IMR-90 (cell line): ENCODE measurements at regions not wholly inside any gene's neighbourhood (a gene's known extent, or its start where the extent isn't known, plus 50 kb on each side); places are given as distances from the start of the nearest gene placed in this dataset.

ENCODE experiments used
- ATAC-seq: fragments of 200-7000 bp; cut with Tn5 transposase; 2 replicates; pipeline ENCODE4 v1.9.1; 2020; ENCODE audit warnings: low read depth, mild to moderate bottlenecking, moderate library complexity
- BruUV-seq: library from RNA; stranded (reverse); fragments of 400-500 nt; replicated peaks from 2 replicates; lab custom pipeline; 2021; lab: Mats Ljungman, UMichigan
- CTCF ChIA-PET: fragments of 300-600 bp; formaldehyde crosslinking; extraction: SDS; loops from one replicate; lab custom pipeline; 2021; ENCODE audit warnings: antibody characterized with exemption; lab: Yijun Ruan, JAX
- POLR2A ChIA-PET: fragments of 300-600 bp; sonication (Branson Sonifier 250); formaldehyde crosslinking; loops from one replicate; lab custom pipeline; 2022; ENCODE audit warnings: antibody characterized with exemption; ENCODE audit not compliant: unreplicated experiment; lab: Charles Lee
- DNase-seq: peaks from one replicate; pipeline ENCODE4 v3.0.0; 2013
- H2AFZ ChIP-seq: replicated peaks from 2 replicates; pipeline ENCODE3; 2013; ENCODE audit warnings: low read length, mild to moderate bottlenecking; ENCODE audit not compliant: poor library complexity
- H2AK5ac ChIP-seq: 2 replicates; pipeline ENCODE4 v1.6.1; 2013; ENCODE audit warnings: low read depth, low read length, inconsistent platforms
- H2AK9ac ChIP-seq: replicated peaks from 2 replicates; pipeline ENCODE3; 2013; ENCODE audit warnings: mild to moderate bottlenecking, low read depth, low read length, moderate library complexity; ENCODE audit not compliant: poor library complexity
- H2BK120ac ChIP-seq: 2 replicates; pipeline ENCODE4 v1.6.1; 2013; ENCODE audit warnings: low read depth, low read length, inconsistent platforms
- H2BK15ac ChIP-seq: 3 replicates; pipeline ENCODE4 v1.6.1; 2013; ENCODE audit warnings: low read depth, low read length, inconsistent platforms
- H2BK20ac ChIP-seq: 2 replicates; pipeline ENCODE4 v1.6.1; 2013; ENCODE audit warnings: low read depth, mild to moderate bottlenecking, inconsistent platforms, low read length, moderate library complexity
- H2BK5ac ChIP-seq: 2 replicates; pipeline ENCODE4 v1.6.1; 2013; ENCODE audit warnings: mild to moderate bottlenecking, low read depth, low read length, inconsistent platforms; ENCODE audit not compliant: poor library complexity, severe bottlenecking
- H3K14ac ChIP-seq: replicated peaks from 2 replicates; pipeline ENCODE4 v1.6.1; 2013; ENCODE audit warnings: low read depth, low read length, inconsistent platforms
- H3K18ac ChIP-seq: 2 replicates; pipeline ENCODE4 v1.6.1; 2013; ENCODE audit warnings: low read depth, low read length, control low read depth
- H3K23ac ChIP-seq: 2 replicates; pipeline ENCODE4 v1.6.1; 2013; ENCODE audit warnings: low read depth, low read length, inconsistent platforms
- H3K27ac ChIP-seq: 2 replicates; pipeline ENCODE4 v1.5.1; 2013; ENCODE audit warnings: mild to moderate bottlenecking, control low read depth, low read length; ENCODE audit not compliant: insufficient read depth
- H3K27me3 ChIP-seq: 2 replicates; pipeline ENCODE4 v1.6.1; 2013; ENCODE audit warnings: low read length; ENCODE audit not compliant: control insufficient read depth, insufficient read depth
- H3K36me3 ChIP-seq: 2 replicates; pipeline ENCODE4 v1.6.1; 2013; ENCODE audit warnings: low read length, mixed read lengths; ENCODE audit not compliant: control insufficient read depth, insufficient read depth
- H3K4ac ChIP-seq: 2 replicates; pipeline ENCODE4 v1.6.1; 2013; ENCODE audit warnings: low read depth, low read length, inconsistent platforms
- H3K4me1 ChIP-seq: 2 replicates; pipeline ENCODE4 v1.6.1; 2013; ENCODE audit warnings: low read length, mixed read lengths; ENCODE audit not compliant: control insufficient read depth, insufficient read depth
- H3K4me2 ChIP-seq: 2 replicates; pipeline ENCODE4 v1.6.1; 2013; ENCODE audit warnings: low read depth, mild to moderate bottlenecking, control low read depth, low read length, moderate library complexity
- H3K4me3 ChIP-seq: 2 replicates; pipeline ENCODE4 v1.5.1; 2013; ENCODE audit warnings: low read depth, mild to moderate bottlenecking, control low read depth, low read length, moderate library complexity; ENCODE audit not compliant: insufficient read depth
- H3K56ac ChIP-seq: 2 replicates; pipeline ENCODE4 v1.6.1; 2013; ENCODE audit warnings: low read length, inconsistent platforms; ENCODE audit not compliant: insufficient read depth; ENCODE audit errors: extremely low read depth
- H3K79me1 ChIP-seq, 2 experiments: 2 replicates each; pipeline ENCODE4 v1.6.1; 2013; ENCODE audit warnings: low read length in 2 of 2, inconsistent platforms in 1 of 2, low read depth in 1 of 2
- H3K9ac ChIP-seq: 2 replicates; pipeline ENCODE4 v1.6.1; 2013; ENCODE audit warnings: low read depth, low read length, control low read depth
- H3K9me1 ChIP-seq: 2 replicates; pipeline ENCODE4 v1.6.1; 2013; ENCODE audit warnings: low read length, inconsistent platforms; ENCODE audit not compliant: insufficient read depth
- H3K9me3 ChIP-seq: 2 replicates; pipeline ENCODE4 v1.6.1; 2013; ENCODE audit warnings: low read length; ENCODE audit not compliant: control insufficient read depth, insufficient read depth
- H4K20me1 ChIP-seq: 2 replicates; pipeline ENCODE4 v1.6.1; 2013; ENCODE audit warnings: low read length, inconsistent platforms; ENCODE audit not compliant: insufficient read depth
- H4K5ac ChIP-seq: 2 replicates; pipeline ENCODE4 v1.6.1; 2013; ENCODE audit warnings: mild to moderate bottlenecking, low read depth, low read length, control low read depth
- H4K8ac ChIP-seq, 2 experiments: 2 replicates each; pipeline ENCODE4 v1.6.1; 2013; ENCODE audit warnings: low read depth in 2 of 2, low read length in 2 of 2, control low read depth in 1 of 2, inconsistent platforms in 1 of 2
- H4K91ac ChIP-seq: 2 replicates; pipeline ENCODE4 v1.6.1; 2013; ENCODE audit warnings: low read depth, low read length, inconsistent platforms; ENCODE audit not compliant: insufficient read depth
- BHLHE40 ChIP-seq: fragments of 150-350 bp; IDR thresholded peaks from 2 replicates; pipeline ENCODE4 v1.6.1; 2016; ENCODE audit warnings: mild to moderate bottlenecking, low read depth, low read length
- CEBPB ChIP-seq: IDR thresholded peaks from 2 replicates; pipeline ENCODE4 v1.6.1; 2012; ENCODE audit warnings: low read depth, low read length, improper control_type of control experiment
- CHD1 ChIP-seq: IDR thresholded peaks from 2 replicates; pipeline ENCODE4 v1.6.1; 2012; ENCODE audit warnings: low read depth, low read length, improper control_type of control experiment
- FOS ChIP-seq: fragments of 150-350 bp; IDR thresholded peaks from 2 replicates; pipeline ENCODE4 v1.6.1; 2016; ENCODE audit warnings: low read depth, low read length
- MAFK ChIP-seq: IDR thresholded peaks from 2 replicates; pipeline ENCODE4 v1.6.1; 2012; ENCODE audit warnings: low read depth, low read length, improper control_type of control experiment
- MXI1 ChIP-seq: IDR thresholded peaks from 2 replicates; pipeline ENCODE4 v1.6.1; 2012; ENCODE audit warnings: low read depth, mild to moderate bottlenecking, low read length, moderate library complexity, borderline replicate concordance
- POLR2A ChIP-seq: IDR thresholded peaks from 2 replicates; pipeline ENCODE4 v1.6.1; 2012; ENCODE audit warnings: mild to moderate bottlenecking, low read depth, low read length
- RAD21 ChIP-seq: IDR thresholded peaks from 2 replicates; pipeline ENCODE4 v1.6.1; 2012; ENCODE audit warnings: low read length, improper control_type of control experiment
- RCOR1 ChIP-seq: IDR thresholded peaks from 2 replicates; pipeline ENCODE4 v1.6.1; 2012; ENCODE audit warnings: mild to moderate bottlenecking, low read length, improper control_type of control experiment; ENCODE audit not compliant: insufficient replicate concordance
- RFX5 ChIP-seq: IDR thresholded peaks from 2 replicates; pipeline ENCODE4 v1.8.0; 2012; ENCODE audit warnings: low read depth, mild to moderate bottlenecking, low read length, moderate library complexity
- SMC3 ChIP-seq: fragments of 150-350 bp; IDR thresholded peaks from 2 replicates; pipeline ENCODE4 v1.6.1; 2016; ENCODE audit warnings: low read depth, mild to moderate bottlenecking, antibody characterized with exemption, low read length, moderate library complexity
- WGBS, 2 experiments: methylation state at CpG; one replicate each; pipeline versions ENCODE4 v1.1.5 to v1.1.7; 2013; ENCODE audit warnings: missing lambda C conversion rate in 2 of 2; ENCODE audit not compliant: insufficient read length in 1 of 2; ENCODE audit errors: extremely low coverage in 2 of 2; 5-methylcytosine and 5-hydroxymethylcytosine counted together
- dilution Hi-C: fragments of 300-500 bp; cut with HindIII; formaldehyde crosslinking; loops from one replicate; pipeline ENCODE4 v1.14.3; 2018; ENCODE audit warnings: low sequenced_read_pairs; ENCODE audit not compliant: unreplicated experiment
- in situ Hi-C: fragments of 300-500 bp; cut with MboI; formaldehyde crosslinking; loops from 3 replicates; pipeline ENCODE4 v1.14.3; 2019; ENCODE audit warnings: low sequenced_read_pairs, inconsistent platforms, mixed read lengths
- intact Hi-C: fragments of 100-400 bp; cut with micrococcal nuclease; formaldehyde crosslinking; loops from 2 replicates; pipeline ENCODE4 v1.10.0; 2022
- TF ChIP-seq, protein P1 (sequence below): fragments of 150-350 bp; IDR thresholded peaks from 2 replicates; pipeline ENCODE4 v1.6.1; 2016; ENCODE audit warnings: low read depth, mild to moderate bottlenecking, low read length, moderate library complexity, borderline replicate concordance

DNA sequence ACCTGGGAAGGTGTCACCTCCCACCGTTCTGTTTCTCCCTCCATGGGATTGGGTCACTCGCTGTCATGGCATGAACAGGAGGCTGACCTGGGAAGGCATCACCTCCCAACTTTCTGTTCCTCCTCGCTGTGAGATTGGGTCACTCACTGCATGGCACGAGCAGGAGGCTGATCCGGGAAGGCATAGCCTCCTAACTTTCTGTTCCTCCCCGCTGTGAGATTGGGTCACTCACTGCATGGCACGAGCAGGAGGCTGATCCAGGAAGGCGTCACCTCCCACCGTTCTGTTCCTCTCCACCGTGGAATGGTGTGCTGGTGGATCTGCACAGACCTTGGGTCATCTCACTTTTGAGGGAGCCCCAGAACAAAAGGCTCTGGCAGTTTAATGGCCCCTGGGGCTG lies 239.2 kb upstream of the PRKCQ start:
- Histone ChIP-seq H3K27ac (no peak overlapping the region), H3K4me3 (no peak overlapping the region), H3K18ac (no peak overlapping the region), H3K79me1 (no peaks in the 10 kb centered on the region), H2BK20ac (no peak overlapping the region), H3K9me1 (no peaks in the 10 kb centered on the region), H2BK120ac (no peak overlapping the region), H4K91ac (no peak overlapping the region), H3K4me2 (no peak overlapping the region), H4K20me1 (no peaks in the 10 kb centered on the region), H3K4ac (no peak overlapping the region), H2BK15ac (no peak overlapping the region), H3K23ac (no peak overlapping the region), H3K9ac (no peak overlapping the region), H2BK5ac (no peak overlapping the region), H4K8ac (no peak overlapping the region), H3K56ac (no peak overlapping the region), H2AK5ac (no peak overlapping the region), H2AFZ (no peak overlapping the region), H3K36me3 (no peaks in the 10 kb centered on the region), H4K5ac (no peak overlapping the region), H3K14ac (no peak overlapping the region), H2AK9ac (no peak overlapping the region), H3K9me3 (no peaks in the 10 kb centered on the region), H3K4me1 (no peaks in the 10 kb centered on the region), H3K27me3 (no peaks in the 10 kb centered on the region)
- in situ Hi-C loops (no loop called here), intact Hi-C loops (no loop called here), dilution Hi-C loops (no loop called here)
- ATAC-seq (no peak), DNase-seq (no peak)
- CTCF ChIA-PET: no interaction called here
- BruUV-seq: no TSS peak
- TF ChIP-seq RCOR1: no peak
- no peak for TF ChIP-seq FOS
- no peak for TF ChIP-seq RFX5
- no peak for TF ChIP-seq RAD21
- TF ChIP-seq MAFK: no peak
- TF ChIP-seq POLR2A: no peak
- no peak for TF ChIP-seq CEBPB
- no peak for TF ChIP-seq SMC3
- no peak for TF ChIP-seq MXI1
- TF ChIP-seq, protein P1, sequence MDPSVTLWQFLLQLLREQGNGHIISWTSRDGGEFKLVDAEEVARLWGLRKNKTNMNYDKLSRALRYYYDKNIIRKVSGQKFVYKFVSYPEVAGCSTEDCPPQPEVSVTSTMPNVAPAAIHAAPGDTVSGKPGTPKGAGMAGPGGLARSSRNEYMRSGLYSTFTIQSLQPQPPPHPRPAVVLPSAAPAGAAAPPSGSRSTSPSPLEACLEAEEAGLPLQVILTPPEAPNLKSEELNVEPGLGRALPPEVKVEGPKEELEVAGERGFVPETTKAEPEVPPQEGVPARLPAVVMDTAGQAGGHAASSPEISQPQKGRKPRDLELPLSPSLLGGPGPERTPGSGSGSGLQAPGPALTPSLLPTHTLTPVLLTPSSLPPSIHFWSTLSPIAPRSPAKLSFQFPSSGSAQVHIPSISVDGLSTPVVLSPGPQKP: no peak
- no peak for TF ChIP-seq CHD1
- TF ChIP-seq BHLHE40: no peak
- POLR2A ChIA-PET: no interaction called here
- WGBS, 2 experiments: 73% methylated on average over 5 of the region's 10 CpGs; no CpG with 5 or more reads in 1 of the 2 experiments
